Liver (tissue), 7 donors: ENCODE measurements at regions not wholly inside any gene's neighbourhood (a gene's known extent, or its start where the extent isn't known, plus 50 kb on each side); places are given as distances from the start of the nearest gene placed in this dataset.

Source experiments
- DNase-seq: peaks from one replicate; pipeline ENCODE4 v3.0.0-alpha.2; 2017; ENCODE audit warnings: low spot score
- H3K27ac ChIP-seq, 2 donors: one replicate each; pipeline ENCODE4 v1.7.0; 2013; ENCODE audit warnings: inconsistent platforms in 2 of 2, low read length in 2 of 2, control low read depth in 1 of 2, low read depth in 1 of 2, mild to moderate bottlenecking in 1 of 2
- H3K27me3 ChIP-seq, 4 donors: one replicate each; pipeline versions ENCODE4 v1.6.1 to v1.7.0; 2013; ENCODE audit warnings: low read length in 3 of 4, inconsistent platforms in 1 of 4, mild to moderate bottlenecking in 1 of 4, moderate library complexity in 1 of 4; ENCODE audit not compliant: control insufficient read depth in 4 of 4, insufficient read depth in 4 of 4
- H3K36me3 ChIP-seq, 4 donors: one replicate each; pipeline versions ENCODE4 v1.6.1 to v1.7.0; 2013; ENCODE audit warnings: low read length in 3 of 4, mild to moderate bottlenecking in 3 of 4, low read depth in 1 of 4, moderate library complexity in 1 of 4; ENCODE audit not compliant: control insufficient read depth in 4 of 4, insufficient read depth in 3 of 4
- H3K4me1 ChIP-seq, 4 donors: one replicate each; pipeline versions ENCODE4 v1.6.1 to v1.7.0; 2013; ENCODE audit warnings: low read length in 3 of 4, mild to moderate bottlenecking in 3 of 4, moderate library complexity in 1 of 4; ENCODE audit not compliant: control insufficient read depth in 4 of 4, insufficient read depth in 4 of 4
- H3K4me3 ChIP-seq, 3 donors: one replicate each; pipeline versions ENCODE4 v1.6.1 to v1.7.0; 2013; ENCODE audit warnings: low read length in 3 of 3, control low read depth in 1 of 3, low read depth in 1 of 3, mild to moderate bottlenecking in 1 of 3
- H3K9ac ChIP-seq, 2 donors: one replicate each; pipeline ENCODE4 v1.7.0; 2013; ENCODE audit warnings: low read length in 2 of 2, mild to moderate bottlenecking in 2 of 2, moderate library complexity in 2 of 2, control low read depth in 1 of 2, low read depth in 1 of 2
- H3K9me3 ChIP-seq, 4 donors: one replicate each; pipeline versions ENCODE4 v1.6.1 to v1.7.0; 2013; ENCODE audit warnings: low read length in 3 of 4; ENCODE audit not compliant: control insufficient read depth in 4 of 4
- FOXA2 ChIP-seq: IDR thresholded peaks from 2 replicates; pipeline ENCODE4 v1.6.1; 2016; ENCODE audit warnings: antibody characterized with exemption
- HNF4G ChIP-seq: IDR thresholded peaks from 2 replicates; pipeline ENCODE4 v1.6.1; 2016; ENCODE audit warnings: antibody characterized with exemption
- JUND ChIP-seq, 2 donors: IDR thresholded peaks; 2 replicates each; pipeline ENCODE4 v1.6.1; 2016; ENCODE audit warnings: antibody characterized with exemption in 2 of 2
- NR2F2 ChIP-seq: IDR thresholded peaks from 2 replicates; pipeline ENCODE4 v1.6.1; 2016; ENCODE audit warnings: antibody characterized with exemption
- RAD21 ChIP-seq, 2 donors: IDR thresholded peaks; 2 replicates each; pipeline ENCODE4 v1.6.1; 2016; ENCODE audit warnings: antibody characterized with exemption in 2 of 2, mild to moderate bottlenecking in 2 of 2
- REST ChIP-seq: IDR thresholded peaks from 2 replicates; pipeline ENCODE4 v1.6.1; 2016; ENCODE audit warnings: antibody characterized with exemption, mild to moderate bottlenecking
- SP1 ChIP-seq: IDR thresholded peaks from 2 replicates; pipeline ENCODE4 v1.6.1; 2018; ENCODE audit warnings: antibody characterized with exemption, mild to moderate bottlenecking
- TAF1 ChIP-seq: conservative IDR thresholded peaks from 2 replicates; pipeline ENCODE4 v1.6.1; 2016; ENCODE audit warnings: antibody characterized with exemption, mild to moderate bottlenecking
- YY1 ChIP-seq: IDR thresholded peaks from 2 replicates; pipeline ENCODE4 v1.6.1; 2016; ENCODE audit warnings: antibody characterized with exemption, mild to moderate bottlenecking
- WGBS: extraction: QIAGEN DNeasy Blood & Tissue Kit; methylation state at CpG from one replicate; pipeline ENCODE4 v1.1.7; 2013; 5-methylcytosine and 5-hydroxymethylcytosine counted together
- TF ChIP-seq, protein P1 (sequence below): IDR thresholded peaks from 2 replicates; pipeline ENCODE4 v1.6.1; 2016; ENCODE audit warnings: antibody characterized with exemption
- TF ChIP-seq, protein P2 (sequence below): IDR thresholded peaks from 2 replicates; pipeline ENCODE4 v1.6.1; 2016; ENCODE audit warnings: antibody characterized with exemption
- donor health status: healthy.
- donor health status: healthy.
- donor health status: healthy.
- donor health status: healthy.

DNA sequence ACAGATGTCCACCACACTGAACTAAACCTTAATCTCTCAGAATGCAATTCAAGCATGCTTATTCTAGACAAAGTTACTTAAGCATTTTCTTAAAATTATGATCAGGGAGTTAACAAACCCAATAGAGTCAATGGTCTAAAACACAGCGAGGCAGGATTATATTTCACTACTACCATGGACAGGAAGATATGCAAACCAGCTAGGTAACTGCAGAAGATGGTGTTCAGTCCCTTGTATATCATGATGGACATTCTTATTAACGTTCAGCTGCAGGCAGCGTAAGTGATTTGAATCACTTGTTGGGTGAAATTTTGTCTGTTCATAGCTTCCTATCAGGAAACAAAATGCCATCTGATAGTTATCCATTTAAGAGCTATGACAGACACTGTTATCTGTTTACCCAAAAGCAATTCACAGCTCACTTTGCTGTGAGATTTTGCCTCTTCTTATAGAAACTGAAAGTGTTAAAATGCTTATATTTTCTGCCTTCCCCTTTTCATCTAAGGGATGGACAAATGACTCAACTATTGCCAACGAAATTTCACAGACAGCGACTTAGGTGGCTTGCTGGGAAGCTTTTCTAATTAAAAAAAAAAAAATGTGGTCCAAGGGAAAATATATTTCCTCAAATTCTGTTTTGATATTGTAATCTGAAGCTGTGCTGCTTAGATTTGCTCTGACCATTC lies 591.9 kb downstream of the DACH1 start:
- no peak overlapping the region for H3K27ac ChIP-seq
- H3K4me3 ChIP-seq, result no peak overlapping the region
- no peak for DNase-seq
- H3K4me1 ChIP-seq, result no peaks in the 10 kb centered on the region
- H3K9me3 ChIP-seq, result no peaks in the 10 kb centered on the region
- 66% methylated on average over 5 of the region's 5 CpGs for WGBS
- H3K36me3 ChIP-seq, result no peaks in the 10 kb centered on the region
- no peak overlapping the region for H3K9ac ChIP-seq
- TF ChIP-seq FOXA2, result no peak
- TF ChIP-seq RAD21 (IDR thresholded peaks at IDR 0.05), result no peak
- TF ChIP-seq YY1, result no peak
- TF ChIP-seq, protein P1, sequence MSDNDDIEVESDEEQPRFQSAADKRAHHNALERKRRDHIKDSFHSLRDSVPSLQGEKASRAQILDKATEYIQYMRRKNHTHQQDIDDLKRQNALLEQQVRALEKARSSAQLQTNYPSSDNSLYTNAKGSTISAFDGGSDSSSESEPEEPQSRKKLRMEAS, result no peak
- TF ChIP-seq SP1, result no peak
- no peak for TF ChIP-seq REST
- no peak for TF ChIP-seq HNF4G
- no peaks in the 10 kb centered on the region for H3K27me3 ChIP-seq

DNA sequence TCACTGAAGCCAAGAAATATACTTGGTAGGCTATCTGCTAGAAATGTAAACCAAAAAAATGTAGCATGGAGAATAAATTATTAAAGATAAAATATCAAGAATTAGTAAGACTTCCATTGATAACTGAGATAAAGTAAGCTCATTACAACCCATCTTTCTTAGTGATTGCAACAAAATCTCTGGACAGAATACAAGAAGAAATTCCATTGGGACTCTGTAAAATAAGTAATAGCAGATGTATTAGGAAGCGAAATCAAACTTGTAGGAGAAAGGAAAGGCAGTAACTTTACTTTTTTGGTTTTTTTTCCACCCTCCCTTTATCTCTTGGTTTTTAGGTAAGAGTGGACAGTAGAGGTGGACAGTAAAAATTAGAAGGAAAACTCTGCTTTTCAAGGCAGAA lies 605.7 kb downstream of the DACH1 start:
- Histone ChIP-seq H3K4me1 (no peaks in the 10 kb centered on the region), H3K36me3 (no peaks in the 10 kb centered on the region), H3K9me3 (peaks cover 0 to 1% (median 0%) of the 10 kb centered on the region in 4 donors), H3K4me3 (no peak overlapping the region), H3K27ac (no peak overlapping the region), H3K27me3 (no peaks in the 10 kb centered on the region), H3K9ac (no peak overlapping the region)
- TF ChIP-seq JUND (IDR thresholded peaks at IDR 0.05) (no peak), TAF1 (no peak)
- TF ChIP-seq, protein P2, sequence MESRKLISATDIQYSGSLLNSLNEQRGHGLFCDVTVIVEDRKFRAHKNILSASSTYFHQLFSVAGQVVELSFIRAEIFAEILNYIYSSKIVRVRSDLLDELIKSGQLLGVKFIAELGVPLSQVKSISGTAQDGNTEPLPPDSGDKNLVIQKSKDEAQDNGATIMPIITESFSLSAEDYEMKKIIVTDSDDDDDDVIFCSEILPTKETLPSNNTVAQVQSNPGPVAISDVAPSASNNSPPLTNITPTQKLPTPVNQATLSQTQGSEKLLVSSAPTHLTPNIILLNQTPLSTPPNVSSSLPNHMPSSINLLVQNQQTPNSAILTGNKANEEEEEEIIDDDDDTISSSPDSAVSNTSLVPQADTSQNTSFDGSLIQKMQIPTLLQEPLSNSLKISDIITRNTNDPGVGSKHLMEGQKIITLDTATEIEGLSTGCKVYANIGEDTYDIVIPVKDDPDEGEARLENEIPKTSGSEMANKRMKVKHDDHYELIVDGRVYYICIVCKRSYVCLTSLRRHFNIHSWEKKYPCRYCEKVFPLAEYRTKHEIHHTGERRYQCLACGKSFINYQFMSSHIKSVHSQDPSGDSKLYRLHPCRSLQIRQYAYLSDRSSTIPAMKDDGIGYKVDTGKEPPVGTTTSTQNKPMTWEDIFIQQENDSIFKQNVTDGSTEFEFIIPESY, result no peak
- DNase-seq, result no peak
- WGBS, result 67% methylated on average over 1 of the region's 1 CpG

GRCh38 chr13:71260246-71260645 lies 606.8 kb downstream of the DACH1 start:
- H3K36me3 ChIP-seq, result no peaks in the 10 kb centered on the region
- H3K9me3 ChIP-seq, result peaks cover 0 to 1% (median 0%) of the 10 kb centered on the region in 4 donors
- 39% methylated on average over 1 of the region's 1 CpG for WGBS
- H3K4me3 ChIP-seq, result no peak overlapping the region
- H3K27ac ChIP-seq, result no peak overlapping the region
- H3K27me3 ChIP-seq, result no peaks in the 10 kb centered on the region
- DNase-seq, result no peak
- TF ChIP-seq NR2F2 (peak; percentile 20), YY1 (no peak)
- TF ChIP-seq, protein P1, result no peak
- no peak overlapping the region for H3K9ac ChIP-seq
- no peaks in the 10 kb centered on the region for H3K4me1 ChIP-seq
